Non-pigmented ciliary epithelial cell (primary cell): ENCODE measurements at regions not wholly inside any gene's neighbourhood (a gene's known extent, or its start where the extent isn't known, plus 50 kb on each side); places are given as distances from the start of the nearest gene placed in this dataset.

Source experiments
- DNase-seq: peaks from one replicate; pipeline ENCODE4 v3.0.0-alpha.2; 2010; ENCODE audit warnings: low read depth

- DNase-seq = no peak
Measured at GRCh38 chr17:77746393-77746792, 212.1 kb upstream of the TNRC6C start.

- no peak for DNase-seq
Measured at GRCh38 chr17:77746896-77747554, 211.5 kb upstream of the TNRC6C start.

GRCh38 chr17:77748436-77748835, 210.1 kb upstream of the TNRC6C start:
- no peak for DNase-seq

DNA sequence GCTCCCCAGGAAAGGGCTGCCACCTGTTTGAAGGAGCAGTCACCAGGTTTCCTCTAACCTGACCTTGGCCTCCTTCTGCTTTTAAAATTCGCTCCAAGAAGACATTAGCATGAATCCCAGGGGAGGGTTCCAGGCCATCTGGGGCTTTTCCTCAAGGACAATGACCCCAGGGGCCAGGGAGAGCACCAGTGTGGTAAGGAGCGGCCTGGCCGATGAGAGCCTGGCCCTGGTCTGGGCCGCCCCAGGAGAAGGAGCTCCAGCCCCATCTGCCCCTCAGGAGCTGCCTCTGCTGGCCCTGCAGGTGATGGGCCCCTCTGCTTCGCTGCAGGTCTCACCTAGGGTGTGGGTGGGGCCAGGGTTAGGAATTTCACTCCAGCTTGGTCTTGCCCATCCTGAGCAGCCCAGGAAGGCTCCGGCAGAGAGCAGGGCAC, 209.2 kb upstream of the TNRC6C start:
- DNase-seq = no peak

DNA sequence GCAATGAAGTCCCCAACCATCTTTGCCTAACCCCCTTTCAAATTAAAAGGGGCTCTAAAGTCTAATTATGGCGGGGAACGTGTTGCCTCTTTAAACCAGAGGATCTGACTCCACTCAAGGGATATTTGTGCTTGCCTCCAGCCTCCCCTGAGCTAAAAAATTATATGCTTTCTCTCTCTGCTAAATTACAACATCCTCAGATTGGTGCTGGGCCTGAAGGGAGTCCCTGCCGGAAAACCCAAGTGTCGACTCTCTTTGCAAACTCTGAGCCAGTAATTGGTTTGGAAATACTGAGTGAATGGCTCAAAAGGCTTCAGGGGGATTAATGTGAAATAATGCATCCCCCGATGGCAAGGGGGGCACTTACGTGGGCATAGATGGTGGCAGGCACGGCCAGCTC, 208.5 kb upstream of the TNRC6C start:
- DNase-seq = no peak

DNA sequence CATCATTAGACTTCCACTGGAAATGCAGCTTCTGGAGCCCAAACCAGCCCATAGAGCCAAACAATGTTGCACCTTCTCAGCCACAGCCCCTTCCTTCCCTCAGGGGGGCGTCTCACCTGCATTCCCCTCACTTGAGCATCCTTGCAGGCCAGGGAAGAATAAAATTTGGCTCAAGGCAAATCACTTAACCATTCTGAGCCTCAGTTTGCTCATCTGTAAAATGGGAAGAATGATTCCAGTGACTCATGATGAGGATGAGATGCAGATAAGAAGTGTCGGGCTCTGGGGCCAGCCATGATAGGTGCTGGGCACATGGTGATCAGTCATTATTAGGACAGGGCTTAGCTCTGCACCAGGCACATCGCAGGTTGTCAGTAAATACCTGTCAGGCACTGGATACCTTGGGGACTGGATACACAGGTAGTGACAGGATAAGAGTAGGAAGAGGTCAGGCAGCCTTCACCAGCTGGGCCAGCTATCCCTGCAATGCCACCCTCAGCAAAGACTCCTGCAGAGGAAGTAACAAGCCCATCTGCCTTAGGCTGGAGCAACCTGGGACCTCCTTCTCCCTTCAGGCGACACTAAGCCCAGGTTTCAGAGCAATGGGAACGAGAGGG, 208.0 kb upstream of the TNRC6C start:
- DNase-seq = no peak

- no peak for DNase-seq
Measured at GRCh38 chr17:77753246-77753645, 205.3 kb upstream of the TNRC6C start.

- DNase-seq = no peak
Measured at GRCh38 chr17:77753691-77754245, 204.7 kb upstream of the TNRC6C start.

DNA sequence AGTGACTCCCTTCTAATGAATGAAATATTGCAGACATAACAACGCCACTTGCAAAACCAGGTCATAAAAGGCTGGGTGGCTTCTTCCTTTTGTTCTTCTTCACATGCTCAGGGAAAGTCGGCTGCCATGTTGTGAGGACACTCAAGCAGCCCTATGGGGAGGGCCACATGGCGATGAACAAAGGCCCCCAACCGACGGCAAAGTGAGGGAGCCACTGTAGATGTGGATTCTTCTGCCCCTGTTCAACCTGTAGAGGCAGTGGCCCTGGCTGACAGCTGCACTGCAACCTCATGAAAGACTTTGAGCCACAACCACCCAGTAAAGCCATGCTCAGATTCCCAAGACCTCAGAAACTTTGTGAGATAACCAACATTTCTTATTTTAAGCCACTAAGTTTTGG, 203.5 kb upstream of the TNRC6C start:
- no peak for DNase-seq

GRCh38 chr17:77755410-77755963, 203.0 kb upstream of the TNRC6C start:
- DNase-seq = no peak

- no peak for DNase-seq
Measured at GRCh38 chr17:77756028-77756427, 202.5 kb upstream of the TNRC6C start.

- DNase-seq = no peak
Measured at GRCh38 chr17:77756846-77757560, 201.5 kb upstream of the TNRC6C start.

- no peak for DNase-seq
Measured at GRCh38 chr17:77757561-77757898, 201.0 kb upstream of the TNRC6C start.

- no peak for DNase-seq
Measured at GRCh38 chr17:77763023-77763422, 195.5 kb upstream of the TNRC6C start.

- no peak for DNase-seq
Measured at GRCh38 chr17:77763575-77763974, 194.9 kb upstream of the TNRC6C start.

GRCh38 chr17:77765292-77765691, 193.2 kb upstream of the TNRC6C start:
- no peak for DNase-seq

GRCh38 chr17:77767148-77767547, 191.4 kb upstream of the TNRC6C start:
- DNase-seq = no peak

- no peak for DNase-seq
Measured at GRCh38 chr17:77768248-77768852, 190.2 kb upstream of the TNRC6C start.

- no peak for DNase-seq
Measured at GRCh38 chr17:77769215-77769614, 189.3 kb upstream of the TNRC6C start.

DNA sequence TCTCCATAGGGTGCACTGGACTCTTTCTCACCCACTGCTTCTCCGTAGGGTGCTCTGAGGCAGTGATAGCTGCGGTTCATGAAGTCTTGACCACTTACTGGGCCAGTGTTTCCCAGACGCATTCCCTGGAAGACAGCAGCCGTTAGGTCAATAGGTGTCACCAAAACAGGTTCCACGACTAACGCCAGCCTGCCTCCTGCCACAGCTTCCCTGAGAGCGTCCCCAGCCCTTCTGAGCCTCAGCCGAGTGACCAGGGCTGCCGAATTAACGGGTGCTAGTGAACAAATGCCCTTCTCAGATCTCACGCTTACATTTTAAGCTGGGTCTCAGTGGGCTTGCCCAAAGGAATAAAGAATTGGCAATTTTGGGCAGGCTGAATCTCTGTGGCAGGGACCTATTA, 188.7 kb upstream of the TNRC6C start:
- no peak for DNase-seq

GRCh38 chr17:77770331-77771105, 188.0 kb upstream of the TNRC6C start:
- peak; percentile 20 for DNase-seq

DNA sequence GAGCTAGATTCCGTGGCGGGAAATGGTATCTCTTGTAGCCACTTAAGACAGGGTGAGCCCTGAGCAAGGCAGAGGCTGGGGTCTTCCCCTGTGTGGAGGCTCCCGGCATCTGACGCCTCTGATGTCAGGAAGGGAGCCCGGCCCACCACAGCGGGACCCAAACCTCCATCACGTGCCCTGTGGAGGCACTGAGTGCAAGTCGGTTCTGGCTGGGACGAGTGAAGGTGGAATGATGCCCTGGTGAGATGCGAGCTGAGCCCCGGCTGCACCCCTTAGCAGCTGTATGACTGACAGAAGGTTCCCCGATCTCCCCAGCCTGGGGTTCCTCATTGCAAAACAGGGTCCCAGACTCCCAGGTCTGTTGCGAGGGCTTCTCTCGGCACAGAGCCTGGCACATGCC, 187.4 kb upstream of the TNRC6C start:
- no peak for DNase-seq
